ENCODE measurements at regions not wholly inside any gene's neighbourhood (a gene's known extent, or its start where the extent isn't known, plus 50 kb on each side); places are given as distances from the start of the nearest gene placed in this dataset.

- TF ChIP-seq, protein P1, sequence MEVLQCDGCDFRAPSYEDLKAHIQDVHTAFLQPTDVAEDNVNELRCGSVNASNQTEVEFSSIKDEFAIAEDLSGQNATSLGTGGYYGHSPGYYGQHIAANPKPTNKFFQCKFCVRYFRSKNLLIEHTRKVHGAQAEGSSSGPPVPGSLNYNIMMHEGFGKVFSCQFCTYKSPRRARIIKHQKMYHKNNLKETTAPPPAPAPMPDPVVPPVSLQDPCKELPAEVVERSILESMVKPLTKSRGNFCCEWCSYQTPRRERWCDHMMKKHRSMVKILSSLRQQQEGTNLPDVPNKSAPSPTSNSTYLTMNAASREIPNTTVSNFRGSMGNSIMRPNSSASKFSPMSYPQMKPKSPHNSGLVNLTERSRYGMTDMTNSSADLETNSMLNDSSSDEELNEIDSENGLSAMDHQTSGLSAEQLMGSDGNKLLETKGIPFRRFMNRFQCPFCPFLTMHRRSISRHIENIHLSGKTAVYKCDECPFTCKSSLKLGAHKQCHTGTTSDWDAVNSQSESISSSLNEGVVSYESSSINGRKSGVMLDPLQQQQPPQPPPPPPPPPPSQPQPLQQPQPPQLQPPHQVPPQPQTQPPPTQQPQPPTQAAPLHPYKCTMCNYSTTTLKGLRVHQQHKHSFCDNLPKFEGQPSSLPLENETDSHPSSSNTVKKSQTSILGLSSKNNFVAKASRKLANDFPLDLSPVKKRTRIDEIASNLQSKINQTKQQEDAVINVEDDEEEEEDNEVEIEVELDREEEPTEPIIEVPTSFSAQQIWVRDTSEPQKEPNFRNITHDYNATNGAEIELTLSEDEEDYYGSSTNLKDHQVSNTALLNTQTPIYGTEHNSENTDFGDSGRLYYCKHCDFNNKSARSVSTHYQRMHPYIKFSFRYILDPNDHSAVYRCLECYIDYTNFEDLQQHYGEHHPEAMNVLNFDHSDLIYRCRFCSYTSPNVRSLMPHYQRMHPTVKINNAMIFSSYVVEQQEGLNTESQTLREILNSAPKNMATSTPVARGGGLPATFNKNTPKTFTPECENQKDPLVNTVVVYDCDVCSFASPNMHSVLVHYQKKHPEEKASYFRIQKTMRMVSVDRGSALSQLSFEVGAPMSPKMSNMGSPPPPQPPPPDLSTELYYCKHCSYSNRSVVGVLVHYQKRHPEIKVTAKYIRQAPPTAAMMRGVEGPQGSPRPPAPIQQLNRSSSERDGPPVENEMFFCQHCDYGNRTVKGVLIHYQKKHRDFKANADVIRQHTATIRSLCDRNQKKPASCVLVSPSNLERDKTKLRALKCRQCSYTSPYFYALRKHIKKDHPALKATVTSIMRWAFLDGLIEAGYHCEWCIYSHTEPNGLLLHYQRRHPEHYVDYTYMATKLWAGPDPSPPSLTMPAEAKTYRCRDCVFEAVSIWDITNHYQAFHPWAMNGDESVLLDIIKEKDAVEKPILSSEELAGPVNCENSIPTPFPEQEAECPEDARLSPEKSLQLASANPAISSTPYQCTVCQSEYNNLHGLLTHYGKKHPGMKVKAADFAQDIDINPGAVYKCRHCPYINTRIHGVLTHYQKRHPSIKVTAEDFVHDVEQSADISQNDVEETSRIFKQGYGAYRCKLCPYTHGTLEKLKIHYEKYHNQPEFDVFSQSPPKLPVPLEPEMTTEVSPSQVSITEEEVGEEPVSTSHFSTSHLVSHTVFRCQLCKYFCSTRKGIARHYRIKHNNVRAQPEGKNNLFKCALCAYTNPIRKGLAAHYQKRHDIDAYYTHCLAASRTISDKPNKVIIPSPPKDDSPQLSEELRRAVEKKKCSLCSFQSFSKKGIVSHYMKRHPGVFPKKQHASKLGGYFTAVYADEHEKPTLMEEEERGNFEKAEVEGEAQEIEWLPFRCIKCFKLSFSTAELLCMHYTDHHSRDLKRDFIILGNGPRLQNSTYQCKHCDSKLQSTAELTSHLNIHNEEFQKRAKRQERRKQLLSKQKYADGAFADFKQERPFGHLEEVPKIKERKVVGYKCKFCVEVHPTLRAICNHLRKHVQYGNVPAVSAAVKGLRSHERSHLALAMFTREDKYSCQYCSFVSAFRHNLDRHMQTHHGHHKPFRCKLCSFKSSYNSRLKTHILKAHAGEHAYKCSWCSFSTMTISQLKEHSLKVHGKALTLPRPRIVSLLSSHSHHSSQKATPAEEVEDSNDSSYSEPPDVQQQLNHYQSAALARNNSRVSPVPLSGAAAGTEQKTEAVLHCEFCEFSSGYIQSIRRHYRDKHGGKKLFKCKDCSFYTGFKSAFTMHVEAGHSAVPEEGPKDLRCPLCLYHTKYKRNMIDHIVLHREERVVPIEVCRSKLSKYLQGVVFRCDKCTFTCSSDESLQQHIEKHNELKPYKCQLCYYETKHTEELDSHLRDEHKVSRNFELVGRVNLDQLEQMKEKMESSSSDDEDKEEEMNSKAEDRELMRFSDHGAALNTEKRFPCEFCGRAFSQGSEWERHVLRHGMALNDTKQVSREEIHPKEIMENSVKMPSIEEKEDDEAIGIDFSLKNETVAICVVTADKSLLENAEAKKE (CRISPR knock-in tag; IDR thresholded peaks at IDR 0.05): no peak
- TF ChIP-seq NANOG (IDR thresholded peaks at IDR 0.05; ENCODE audit: borderline replicate concordance) (no peak), CREB1 (CRISPR knock-in tag; IDR thresholded peaks at IDR 0.05; ENCODE audit: low read depth) (no peak)
Measured at GRCh38 chr17:13793951-13794350, 192.2 kb upstream of the HS3ST3A1 start (continued).

DNA sequence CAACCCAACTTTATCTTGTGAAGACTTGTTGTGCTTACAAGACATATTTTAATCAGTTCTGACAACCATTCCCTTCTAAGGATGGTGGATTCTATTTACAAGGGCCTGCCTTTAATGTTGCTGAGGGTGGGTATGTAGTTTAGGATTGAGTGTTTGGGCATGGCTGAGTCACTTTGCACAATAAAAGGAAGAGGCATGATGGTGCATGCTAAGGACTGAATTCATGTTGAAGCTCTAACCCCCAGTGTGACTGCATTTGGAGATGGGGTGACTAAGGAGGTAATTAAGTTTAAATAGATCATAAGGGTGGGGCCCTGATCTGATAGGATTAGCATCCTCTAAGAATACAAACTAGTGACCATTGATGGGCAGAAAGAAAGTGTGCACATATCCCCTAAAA is 196.1 kb upstream of the HS3ST3A1 start:
- Histone ChIP-seq H3K27ac (ENCODE audit: low read depth) (no peak overlapping the region), H3K79me2 (replicated peaks; ENCODE audit: insufficient read depth) (no peaks in the 10 kb centered on the region), H3K4me3 (no peak overlapping the region), H2AFZ (no peak overlapping the region), H3K36me3 (ENCODE audit: insufficient read depth) (no peaks in the 10 kb centered on the region), H4K20me1 (replicated peaks; ENCODE audit: insufficient read depth) (no peaks in the 10 kb centered on the region), H3F3A (replicated peaks; ENCODE audit: low read depth) (no peaks in the 10 kb centered on the region), H3K9me2 (ENCODE audit: insufficient read depth) (peaks cover 7% of the 10 kb centered on the region; the same call in 1 of the 2 replicates), H3K4me2 (no peak overlapping the region), H3K4me1 (ENCODE audit: insufficient read depth) (no peaks in the 10 kb centered on the region), H3K27me3 (ENCODE audit: insufficient read depth) (no peaks in the 10 kb centered on the region)
- Mint-ChIP-seq H3K27ac (no peak overlapping the region), H3K36me3 (ENCODE audit: low read depth) (no peaks in the 10 kb centered on the region), H3K9me3 (no peaks in the 10 kb centered on the region), H3K27me3 (ENCODE audit: insufficient read depth, low read depth, poor library complexity) (no peaks in the 10 kb centered on the region), H3K4me1 (no peaks in the 10 kb centered on the region), H3K4me3 (no peak overlapping the region)
- TF ChIP-seq STAT1 (IDR thresholded peaks at IDR 0.05; ENCODE audit: unreplicated experiment) (no peak), EZH2phosphoT487 (IDR thresholded peaks at IDR 0.05; ENCODE audit: unreplicated experiment) (no peak), NANOG (IDR thresholded peaks at IDR 0.05; ENCODE audit: borderline replicate concordance) (no peak), ZNF114 (CRISPR knock-in tag; IDR thresholded peaks at IDR 0.05) (no peak), CREB1 (CRISPR knock-in tag; IDR thresholded peaks at IDR 0.05; ENCODE audit: low read depth) (no peak), POLR2AphosphoS5 (IDR thresholded peaks at IDR 0.05; ENCODE audit: low read depth) (no peak)
- TF ChIP-seq, protein P2, sequence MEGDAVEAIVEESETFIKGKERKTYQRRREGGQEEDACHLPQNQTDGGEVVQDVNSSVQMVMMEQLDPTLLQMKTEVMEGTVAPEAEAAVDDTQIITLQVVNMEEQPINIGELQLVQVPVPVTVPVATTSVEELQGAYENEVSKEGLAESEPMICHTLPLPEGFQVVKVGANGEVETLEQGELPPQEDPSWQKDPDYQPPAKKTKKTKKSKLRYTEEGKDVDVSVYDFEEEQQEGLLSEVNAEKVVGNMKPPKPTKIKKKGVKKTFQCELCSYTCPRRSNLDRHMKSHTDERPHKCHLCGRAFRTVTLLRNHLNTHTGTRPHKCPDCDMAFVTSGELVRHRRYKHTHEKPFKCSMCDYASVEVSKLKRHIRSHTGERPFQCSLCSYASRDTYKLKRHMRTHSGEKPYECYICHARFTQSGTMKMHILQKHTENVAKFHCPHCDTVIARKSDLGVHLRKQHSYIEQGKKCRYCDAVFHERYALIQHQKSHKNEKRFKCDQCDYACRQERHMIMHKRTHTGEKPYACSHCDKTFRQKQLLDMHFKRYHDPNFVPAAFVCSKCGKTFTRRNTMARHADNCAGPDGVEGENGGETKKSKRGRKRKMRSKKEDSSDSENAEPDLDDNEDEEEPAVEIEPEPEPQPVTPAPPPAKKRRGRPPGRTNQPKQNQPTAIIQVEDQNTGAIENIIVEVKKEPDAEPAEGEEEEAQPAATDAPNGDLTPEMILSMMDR (conservative IDR thresholded peaks at IDR 0.05; ENCODE audit: low read depth in 2 of 2): no peak
- no peak for ATAC-seq
- DNase-seq (ENCODE audit: low spot score): no peak

Measured in GM23338 (cell line).